HG03280 (cell line): ENCODE measurements at regions not wholly inside any gene's neighbourhood (a gene's known extent, or its start where the extent isn't known, plus 50 kb on each side); places are given as distances from the start of the nearest gene placed in this dataset.

Experiments used
- ATAC-seq: cut with Tn5 transposase; IDR thresholded peaks from one replicate; pipeline ENCODE4 v1.9.1; 2021; ENCODE audit warnings: mild to moderate bottlenecking, moderate library complexity; ENCODE audit not compliant: unreplicated experiment

- no peak for ATAC-seq
Measured at GRCh38 chr3:80113331-80113730, 345.5 kb upstream of the ROBO1 start.

- no peak for ATAC-seq
Measured at GRCh38 chr3:80099559-80100066, 331.8 kb upstream of the ROBO1 start.

- no peak for ATAC-seq
Measured at GRCh38 chr3:80097674-80098073, 329.9 kb upstream of the ROBO1 start.

- no peak for ATAC-seq
Measured at GRCh38 chr3:80096909-80097308, 329.1 kb upstream of the ROBO1 start.

- ATAC-seq: no peak
Measured at GRCh38 chr3:80094589-80094988, 326.8 kb upstream of the ROBO1 start.

- no peak for ATAC-seq
Measured at GRCh38 chr3:80087767-80088166, 320.0 kb upstream of the ROBO1 start.

GRCh38 chr3:80086426-80086825, 318.6 kb upstream of the ROBO1 start:
- ATAC-seq: no peak

- no peak for ATAC-seq
Measured at GRCh38 chr3:80079886-80080285, 312.1 kb upstream of the ROBO1 start.

GRCh38 chr3:80068459-80068858, 300.7 kb upstream of the ROBO1 start:
- ATAC-seq: no peak

- no peak for ATAC-seq
Measured at GRCh38 chr3:80063535-80063934, 295.7 kb upstream of the ROBO1 start.

GRCh38 chr3:80060664-80061063, 292.9 kb upstream of the ROBO1 start:
- no peak for ATAC-seq

GRCh38 chr3:80055306-80055705, 287.5 kb upstream of the ROBO1 start:
- ATAC-seq: no peak

GRCh38 chr3:80052271-80052670, 284.5 kb upstream of the ROBO1 start:
- ATAC-seq: no peak

GRCh38 chr3:80051602-80051962, 283.8 kb upstream of the ROBO1 start:
- no peak for ATAC-seq

GRCh38 chr3:80050826-80051601, 283.2 kb upstream of the ROBO1 start:
- no peak for ATAC-seq

GRCh38 chr3:80043226-80043625, 275.4 kb upstream of the ROBO1 start:
- no peak for ATAC-seq

GRCh38 chr3:80040067-80040466, 272.3 kb upstream of the ROBO1 start:
- ATAC-seq: no peak

- ATAC-seq: no peak
Measured at GRCh38 chr3:80036176-80036575, 268.4 kb upstream of the ROBO1 start.

GRCh38 chr3:80035021-80035420, 267.2 kb upstream of the ROBO1 start:
- ATAC-seq: no peak

GRCh38 chr3:80023010-80023409, 255.2 kb upstream of the ROBO1 start:
- ATAC-seq: no peak

GRCh38 chr3:80018375-80018774, 250.6 kb upstream of the ROBO1 start:
- ATAC-seq: no peak

- ATAC-seq: no peak
Measured at GRCh38 chr3:80017369-80017768, 249.6 kb upstream of the ROBO1 start.

GRCh38 chr3:80014576-80014975, 246.8 kb upstream of the ROBO1 start:
- ATAC-seq: no peak
